ENCODE measurements at regions not wholly inside any gene's neighbourhood (a gene's known extent, or its start where the extent isn't known, plus 50 kb on each side); places are given as distances from the start of the nearest gene placed in this dataset.

GRCh38 chr14:104345621-104346462, 207.5 kb downstream of the KIF26A start:
- TF ChIP-seq EZH2phosphoT487 (IDR thresholded peaks at IDR 0.05; ENCODE audit: low read depth, severe bottlenecking, unreplicated experiment) (no peak), CTCF (IDR thresholded peaks at IDR 0.05; ENCODE audit: poor library complexity) (no peak), EZH2 (IDR thresholded peaks at IDR 0.05; ENCODE audit: borderline replicate concordance) (no peak)
- Histone ChIP-seq H3K9me2 (replicated peaks; ENCODE audit: insufficient read depth) (no peaks in the 10 kb centered on the region), H3K27ac (no peak overlapping the region), H3K9me3 (ENCODE audit: low read depth) (no peaks in the 10 kb centered on the region), H3K36me3 (replicated peaks; ENCODE audit: insufficient read depth, low read depth) (no peaks in the 10 kb centered on the region), H3K4me2 (no peak overlapping the region), H3K27me3 (no peaks in the 10 kb centered on the region), H4K20me1 (ENCODE audit: insufficient read depth, poor library complexity, severe bottlenecking) (no peaks in the 10 kb centered on the region), H3K79me2 (no peaks in the 10 kb centered on the region), H2AFZ (no peak overlapping the region), H3K4me1 (ENCODE audit: insufficient read depth) (peaks cover 8% of the 10 kb centered on the region), H3K4me3 (no peak overlapping the region)
- DNase-seq (ENCODE audit: low spot score) = no peak
- 86% methylated on average over 20 of the region's 20 CpGs for WGBS (ENCODE audit: low lambda C conversion rate, missing lambda C conversion rate)

GRCh38 chr14:104346608-104347007, 208.2 kb downstream of the KIF26A start:
- WGBS (ENCODE audit: low lambda C conversion rate, missing lambda C conversion rate) = 81% methylated on average over 10 of the region's 10 CpGs
- no peak overlapping the region for H3K4me3 ChIP-seq
- no peaks in the 10 kb centered on the region for H3K27me3 ChIP-seq
- no peak overlapping the region for H3K27ac ChIP-seq
- H3K79me2 ChIP-seq = no peaks in the 10 kb centered on the region
- H3K4me1 ChIP-seq (ENCODE audit: insufficient read depth) = peaks cover 8% of the 10 kb centered on the region
- H4K20me1 ChIP-seq (ENCODE audit: insufficient read depth, poor library complexity, severe bottlenecking) = no peaks in the 10 kb centered on the region
- H3K4me2 ChIP-seq = no peak overlapping the region
- no peak for TF ChIP-seq EZH2phosphoT487 (IDR thresholded peaks at IDR 0.05; ENCODE audit: low read depth, severe bottlenecking, unreplicated experiment)
- TF ChIP-seq EZH2 (IDR thresholded peaks at IDR 0.05; ENCODE audit: borderline replicate concordance) = no peak
- TF ChIP-seq CTCF (IDR thresholded peaks at IDR 0.05; ENCODE audit: poor library complexity) = no peak
- DNase-seq (ENCODE audit: low spot score) = no peak
- no peaks in the 10 kb centered on the region for H3K36me3 ChIP-seq (replicated peaks; ENCODE audit: insufficient read depth, low read depth)
- no peak overlapping the region for H2AFZ ChIP-seq
- H3K9me3 ChIP-seq (ENCODE audit: low read depth) = no peaks in the 10 kb centered on the region
- H3K9me2 ChIP-seq (replicated peaks; ENCODE audit: insufficient read depth) = no peaks in the 10 kb centered on the region

- no peak for DNase-seq (ENCODE audit: low spot score)
- H3K27me3 ChIP-seq = no peaks in the 10 kb centered on the region
- H3K27ac ChIP-seq = no peak overlapping the region
- no peak for TF ChIP-seq EZH2phosphoT487 (IDR thresholded peaks at IDR 0.05; ENCODE audit: low read depth, severe bottlenecking, unreplicated experiment)
- TF ChIP-seq EZH2 (IDR thresholded peaks at IDR 0.05; ENCODE audit: borderline replicate concordance) = no peak
- TF ChIP-seq CTCF (IDR thresholded peaks at IDR 0.05; ENCODE audit: poor library complexity) = no peak
- no peaks in the 10 kb centered on the region for H4K20me1 ChIP-seq (ENCODE audit: insufficient read depth, poor library complexity, severe bottlenecking)
- no peak overlapping the region for H3K4me2 ChIP-seq
- H3K79me2 ChIP-seq = no peaks in the 10 kb centered on the region
- no peaks in the 10 kb centered on the region for H3K9me3 ChIP-seq (ENCODE audit: low read depth)
- no peak overlapping the region for H3K4me3 ChIP-seq
- H3K36me3 ChIP-seq (replicated peaks; ENCODE audit: insufficient read depth, low read depth) = no peaks in the 10 kb centered on the region
- 90% methylated on average over 5 of the region's 5 CpGs for WGBS (ENCODE audit: low lambda C conversion rate, missing lambda C conversion rate)
- H3K9me2 ChIP-seq (replicated peaks; ENCODE audit: insufficient read depth) = no peaks in the 10 kb centered on the region
- H3K4me1 ChIP-seq (ENCODE audit: insufficient read depth) = peaks cover 8% of the 10 kb centered on the region
- no peak overlapping the region for H2AFZ ChIP-seq
Measured at GRCh38 chr14:104348741-104349140, 210.4 kb downstream of the KIF26A start.
